ENCODE measurements at regions not wholly inside any gene's neighbourhood (a gene's known extent, or its start where the extent isn't known, plus 50 kb on each side); places are given as distances from the start of the nearest gene placed in this dataset.
"Not testable (repeated sequence)": the region's sequence is repeated elsewhere in the genome, so short reads cannot be mapped to it uniquely, and the experiment has no call there.

DNA sequence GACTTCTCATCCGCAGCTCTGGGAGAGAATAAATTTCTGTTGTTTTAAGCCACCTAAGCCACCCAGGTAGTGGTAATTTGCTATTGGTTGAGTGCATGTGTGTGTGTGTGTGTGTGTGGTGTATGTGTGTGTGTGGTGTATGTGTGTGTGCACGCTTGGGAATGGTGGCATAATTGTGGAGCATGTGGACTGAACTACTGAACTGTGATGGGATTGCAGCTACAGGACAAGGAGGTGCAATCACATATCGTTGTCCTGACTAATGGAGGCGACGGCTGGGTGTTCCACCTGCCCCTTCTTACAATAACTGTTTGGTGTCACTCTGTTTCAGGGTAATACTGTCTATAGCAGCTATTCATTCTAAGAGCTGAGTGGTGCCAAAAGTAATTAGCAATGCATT is 448.7 kb upstream of the PFKP start:
- no peak for DNase-seq

DNA sequence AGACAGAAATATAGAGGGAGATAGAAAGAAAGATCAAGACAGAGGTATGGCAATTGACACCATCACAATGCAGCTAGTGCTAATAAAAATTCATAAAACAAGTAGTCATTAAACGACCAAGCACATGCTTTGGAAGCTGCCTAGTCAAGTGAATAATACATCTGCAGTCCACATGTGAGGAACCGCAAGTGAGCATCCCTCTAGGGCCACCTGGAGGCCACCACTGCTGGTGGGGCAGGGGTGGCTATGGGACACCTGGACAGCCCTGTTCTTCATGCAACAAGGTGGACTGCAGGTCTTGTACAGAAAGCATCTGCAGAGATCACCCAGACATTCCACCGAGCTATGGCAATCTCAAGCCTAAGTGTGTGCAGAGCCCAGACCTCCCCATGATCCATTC is 451.1 kb upstream of the PFKP start:
- DNase-seq, result no peak

DNA sequence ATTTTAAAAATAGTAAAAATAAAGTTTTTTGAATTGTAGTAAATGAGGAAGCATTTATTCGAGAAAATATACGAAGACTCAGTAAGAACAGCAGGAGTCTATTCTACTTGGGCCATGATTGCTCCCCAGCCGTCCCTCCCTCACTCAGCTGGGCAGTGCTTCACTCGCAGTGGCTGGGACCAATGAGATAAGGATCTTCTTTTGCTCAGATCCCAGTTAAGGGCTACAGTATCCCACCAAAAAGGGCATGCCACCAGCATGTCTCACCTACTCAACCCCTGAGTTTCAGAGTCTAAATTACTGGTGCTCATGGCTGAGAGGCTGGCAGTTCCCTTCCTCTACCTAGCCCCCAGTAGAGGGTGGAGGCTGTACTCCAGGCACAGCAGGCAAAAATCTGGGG is 455.7 kb upstream of the PFKP start:
- DNase-seq, result no peak

GRCh38 chr10:2610946-2611345 is 456.4 kb upstream of the PFKP start:
- DNase-seq, result no peak

GRCh38 chr10:2604891-2605290 is 462.5 kb upstream of the PFKP start:
- no peak for DNase-seq

DNA sequence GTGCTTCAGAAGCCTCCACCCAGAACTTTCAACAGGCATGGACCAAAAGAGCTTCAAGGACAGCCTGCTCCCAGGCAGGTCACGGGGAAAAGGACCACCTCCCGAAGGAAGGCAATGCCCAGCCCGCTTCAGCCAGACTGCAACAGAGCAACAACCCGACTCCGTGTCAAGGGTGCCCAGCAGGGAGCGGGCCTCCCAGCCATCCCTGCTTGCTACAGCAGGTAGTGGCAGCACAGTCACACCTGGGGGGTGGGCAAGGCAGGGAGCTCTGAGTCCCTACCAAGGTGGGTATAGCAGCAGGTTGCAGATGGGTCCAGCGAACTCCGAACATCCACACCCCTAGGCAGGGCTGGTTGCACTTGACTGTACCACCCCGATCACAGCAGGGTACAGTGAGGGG is 467.8 kb upstream of the PFKP start:
- no peak for DNase-seq

- no peak for DNase-seq
Measured at GRCh38 chr10:2592360-2593160, 474.8 kb upstream of the PFKP start.

DNA sequence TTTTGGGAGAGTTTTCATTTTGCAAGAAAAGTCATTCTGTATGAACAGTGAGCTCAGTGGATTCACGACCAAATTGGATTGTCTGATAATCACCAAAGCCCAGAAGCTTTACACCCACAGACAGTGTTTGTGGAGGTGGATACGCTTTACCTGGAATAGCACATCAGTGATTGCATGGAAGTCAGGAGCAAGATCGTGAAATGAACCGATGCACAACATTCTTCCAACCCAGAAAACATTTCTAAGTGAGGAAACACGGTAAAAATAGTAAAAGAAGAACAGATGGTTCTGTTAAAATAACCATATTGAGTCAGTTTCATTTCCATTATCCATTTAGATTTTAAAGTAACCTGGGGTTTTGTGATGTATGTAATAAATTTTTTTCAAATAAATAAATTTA is 478.2 kb upstream of the PFKP start:
- no peak for DNase-seq

- DNase-seq, result no peak
Measured at GRCh38 chr10:2584385-2584784, 483.0 kb upstream of the PFKP start.

GRCh38 chr10:2576892-2577291 is 490.5 kb upstream of the PFKP start:
- no peak for DNase-seq

GRCh38 chr10:2575460-2575859 is 491.9 kb upstream of the PFKP start:
- no peak for DNase-seq

DNA sequence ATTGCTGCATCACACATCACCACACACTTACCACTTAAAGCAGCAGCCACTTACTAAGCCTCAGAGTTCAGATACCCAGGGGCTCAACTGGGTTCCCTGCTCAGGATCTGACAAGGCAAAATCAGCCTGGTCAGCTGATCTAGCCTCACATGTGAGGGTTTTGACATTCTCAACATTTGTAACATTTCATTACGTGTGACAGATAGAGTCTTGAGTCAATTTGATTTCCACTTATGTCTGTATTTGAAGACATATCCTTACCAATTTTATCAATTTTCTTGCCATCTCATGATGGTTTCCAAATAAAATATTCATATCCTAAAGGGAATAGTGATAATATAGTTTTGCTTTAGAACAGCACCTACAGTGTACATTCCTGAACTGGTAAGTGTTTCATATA is 494.7 kb upstream of the PFKP start:
- no peak for DNase-seq

- no peak for DNase-seq
Measured at GRCh38 chr10:2556883-2557282, 510.5 kb upstream of the PFKP start.

DNA sequence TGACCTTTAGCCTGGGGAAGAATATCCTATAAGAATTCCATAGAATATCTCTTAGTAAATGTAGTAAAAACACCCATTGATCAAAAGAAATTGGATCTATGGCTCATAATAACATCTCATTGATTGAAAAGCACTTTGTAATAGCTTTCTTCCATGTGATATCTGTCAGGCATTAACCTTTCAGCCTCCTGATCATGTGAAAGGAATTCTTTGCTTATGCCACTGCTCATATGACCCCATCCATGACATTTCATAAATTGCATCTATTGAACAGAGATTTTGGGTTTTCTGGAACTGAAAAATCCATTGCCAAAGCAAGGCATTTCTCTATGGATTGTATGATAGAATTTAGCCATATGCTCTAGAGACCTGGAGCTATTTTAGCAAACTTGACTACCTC is 519.3 kb upstream of the PFKP start:
- DNase-seq, result no peak

GRCh38 chr10:2547606-2548005 is 519.7 kb upstream of the PFKP start:
- DNase-seq, result no peak

- not testable (repeated sequence) for DNase-seq
Measured at GRCh38 chr10:2546894-2547293, 520.5 kb upstream of the PFKP start.

GRCh38 chr10:2543974-2544373 is 523.4 kb upstream of the PFKP start:
- DNase-seq, result no peak

- DNase-seq, result no peak
Measured at GRCh38 chr10:2543142-2543886, 524.0 kb upstream of the PFKP start.

GRCh38 chr10:2541176-2541575 is 526.2 kb upstream of the PFKP start:
- no peak for DNase-seq

DNA sequence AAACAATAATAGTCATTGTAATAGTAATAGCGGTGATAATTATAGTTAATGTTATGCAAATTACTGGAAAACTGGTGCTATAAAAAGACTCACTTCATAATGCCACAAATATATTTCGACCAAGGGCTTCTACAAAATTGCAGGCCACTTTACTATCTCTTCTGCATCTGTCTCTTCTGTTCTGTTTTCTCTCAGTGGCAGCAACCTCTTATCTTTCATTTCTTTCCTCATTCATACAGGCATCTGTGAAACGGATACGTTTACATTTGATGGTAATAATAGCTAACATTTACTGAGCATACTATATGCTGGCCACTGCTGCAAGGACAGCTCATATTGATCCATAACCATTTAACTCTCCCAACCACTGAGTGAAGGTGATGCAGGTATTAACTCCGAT is 537.4 kb upstream of the PFKP start:
- DNase-seq, result no peak

GRCh38 chr10:2525781-2526180 is 541.6 kb upstream of the PFKP start:
- DNase-seq, result no peak

DNA sequence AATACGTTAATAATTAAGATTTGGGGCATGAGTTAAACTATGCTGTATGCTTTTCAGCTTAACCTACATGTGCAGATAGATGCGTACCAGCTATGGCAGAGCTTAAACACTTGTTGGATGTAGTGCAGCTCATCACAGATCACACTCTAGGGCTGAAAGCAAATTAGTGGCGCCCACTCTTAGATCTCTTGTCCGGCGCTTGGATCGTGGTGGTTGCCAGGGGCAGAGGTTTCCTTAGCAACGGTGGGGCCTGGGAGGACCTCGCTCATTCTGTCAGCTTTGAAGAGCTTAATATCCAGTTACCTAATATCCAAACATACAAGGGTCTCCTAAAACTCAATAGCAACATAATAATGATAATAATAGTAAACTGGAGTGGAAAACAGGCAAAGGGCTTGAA is 548.2 kb upstream of the PFKP start:
- DNase-seq, result no peak

GRCh38 chr10:2509081-2509531 is 558.2 kb upstream of the PFKP start:
- no peak for DNase-seq

DNA sequence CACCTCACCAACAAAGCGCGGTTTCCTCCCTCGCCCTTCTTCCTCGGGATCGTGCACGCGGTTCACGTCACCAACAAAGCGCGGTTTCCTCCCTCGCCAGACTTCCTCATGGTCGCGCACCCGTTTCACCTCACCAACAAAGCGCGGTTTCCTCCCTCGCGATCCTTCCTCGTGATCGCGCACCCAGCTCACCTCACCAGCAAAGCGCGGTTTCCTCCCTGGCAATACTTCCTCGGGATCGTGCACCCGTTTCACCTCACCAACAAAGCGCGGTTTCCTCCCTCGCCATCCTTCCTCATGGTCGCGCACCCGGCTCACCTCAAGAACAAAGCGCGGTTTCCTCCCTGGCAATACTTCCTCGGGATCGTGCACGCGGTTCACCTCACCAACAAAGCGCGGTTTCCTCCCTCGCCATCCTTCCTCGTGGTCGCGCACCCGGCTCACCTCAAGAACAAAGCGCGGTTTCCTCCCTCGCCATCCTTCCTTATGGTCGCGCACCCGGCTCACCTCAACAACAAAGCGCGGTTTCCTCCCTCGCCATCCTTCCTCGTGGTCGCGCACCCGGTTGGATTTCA is 565.9 kb upstream of the PFKP start:
- not testable (repeated sequence) for DNase-seq
